ENCODE measurements at regions not wholly inside any gene's neighbourhood (a gene's known extent, or its start where the extent isn't known, plus 50 kb on each side); places are given as distances from the start of the nearest gene placed in this dataset.

GRCh38 chr15:61376961-61377360 is 147.9 kb upstream of the RORA start:
- BruUV-seq (replicated peaks) = no TSS peak
- Histone ChIP-seq H3K4me3 (ENCODE audit: insufficient read depth, low read depth, low read length) (no peak overlapping the region), H2BK15ac (ENCODE audit: low read depth, low read length) (no peak overlapping the region), H2AFZ (replicated peaks; ENCODE audit: low read length, poor library complexity) (no peak overlapping the region), H3K27me3 (ENCODE audit: control insufficient read depth, insufficient read depth, low read length) (no peaks in the 10 kb centered on the region), H3K4ac (ENCODE audit: low read depth, low read length) (no peak overlapping the region), H3K56ac (ENCODE audit: extremely low read depth, insufficient read depth, low read length) (no peak overlapping the region), H2AK9ac (replicated peaks; ENCODE audit: low read depth, low read length, poor library complexity) (no peak overlapping the region), H3K23ac (ENCODE audit: low read depth, low read length) (no peak overlapping the region), H3K4me2 (ENCODE audit: low read depth, low read length) (no peak overlapping the region), H4K20me1 (ENCODE audit: insufficient read depth, low read length) (no peaks in the 10 kb centered on the region), H3K79me1 (ENCODE audit: low read depth in 1 of 2, low read length in 2 of 2) (no peaks in the 10 kb centered on the region), H3K27ac (ENCODE audit: insufficient read depth, low read length) (no peak overlapping the region), H3K9me3 (ENCODE audit: control insufficient read depth, insufficient read depth, low read length) (no peaks in the 10 kb centered on the region), H3K9ac (ENCODE audit: low read depth, low read length) (no peak overlapping the region), H4K5ac (ENCODE audit: low read depth, low read length) (no peak overlapping the region), H3K9me1 (ENCODE audit: insufficient read depth, low read length) (no peaks in the 10 kb centered on the region), H3K4me1 (ENCODE audit: control insufficient read depth, insufficient read depth, low read length) (no peaks in the 10 kb centered on the region), H2BK120ac (ENCODE audit: low read depth, low read length) (no peak overlapping the region), H3K18ac (ENCODE audit: low read depth, low read length) (no peak overlapping the region), H2BK5ac (ENCODE audit: low read depth, low read length, poor library complexity, severe bottlenecking) (no peak overlapping the region), H3K14ac (replicated peaks; ENCODE audit: low read depth, low read length) (no peak overlapping the region), H4K8ac (ENCODE audit: low read depth in 2 of 2, low read length in 2 of 2) (no peak overlapping the region), H2AK5ac (ENCODE audit: low read depth, low read length) (no peak overlapping the region), H2BK20ac (ENCODE audit: low read depth, low read length) (no peak overlapping the region), H4K91ac (ENCODE audit: insufficient read depth, low read depth, low read length) (no peak overlapping the region), H3K36me3 (ENCODE audit: control insufficient read depth, insufficient read depth, low read length) (no peaks in the 10 kb centered on the region)
- TF ChIP-seq MAZ (IDR thresholded peaks at IDR 0.05; ENCODE audit: borderline replicate concordance, low read depth, low read length) = no peak
- TF ChIP-seq MXI1 (IDR thresholded peaks at IDR 0.05; ENCODE audit: borderline replicate concordance, low read depth, low read length) = no peak
- no peak for TF ChIP-seq RCOR1 (IDR thresholded peaks at IDR 0.05; ENCODE audit: insufficient replicate concordance, low read length)
- TF ChIP-seq NFE2L2 (IDR thresholded peaks at IDR 0.05; ENCODE audit: low read depth, low read length) = no peak
- TF ChIP-seq RAD21 (IDR thresholded peaks at IDR 0.05; ENCODE audit: low read length) = no peak
- TF ChIP-seq FOS (IDR thresholded peaks at IDR 0.05; ENCODE audit: low read depth, low read length) = no peak
- TF ChIP-seq RFX5 (IDR thresholded peaks at IDR 0.05; ENCODE audit: low read depth, low read length) = no peak
- TF ChIP-seq MAFK (IDR thresholded peaks at IDR 0.05; ENCODE audit: low read depth, low read length) = no peak
- no peak for TF ChIP-seq BHLHE40 (IDR thresholded peaks at IDR 0.05; ENCODE audit: low read depth, low read length)
- no peak for TF ChIP-seq SMC3 (IDR thresholded peaks at IDR 0.05; ENCODE audit: low read depth, low read length)
- TF ChIP-seq CEBPB (IDR thresholded peaks at IDR 0.05; ENCODE audit: low read depth, low read length) = no peak
- no peak for TF ChIP-seq CHD1 (IDR thresholded peaks at IDR 0.05; ENCODE audit: low read depth, low read length)
- TF ChIP-seq USF2 (IDR thresholded peaks at IDR 0.05; ENCODE audit: low read depth, low read length) = no peak
- DNase-seq = no peak
- POLR2A ChIA-PET (ENCODE audit: unreplicated experiment) = no interaction called here
- dilution Hi-C loops (cut with HindIII; ENCODE audit: low sequenced_read_pairs, unreplicated experiment) = no loop called here
- ATAC-seq (ENCODE audit: low read depth) = no peak
- intact Hi-C loops (cut with micrococcal nuclease) = no loop called here
- no CpG with 5 or more reads among the region's 2 CpGs for WGBS, 2 experiments (ENCODE audit: extremely low coverage in 2 of 2, insufficient read length in 1 of 2)
- CTCF ChIA-PET = interaction anchor here (0.6 kb wide), 1 partner anchor 10 kb away, joined by 6 read pairs; no protein-coding TSS in a partner anchor
- in situ Hi-C loops (cut with MboI; ENCODE audit: low sequenced_read_pairs) = no loop called here
